ENCODE measurements at regions not wholly inside any gene's neighbourhood (a gene's known extent, or its start where the extent isn't known, plus 50 kb on each side); places are given as distances from the start of the nearest gene placed in this dataset.

DNA sequence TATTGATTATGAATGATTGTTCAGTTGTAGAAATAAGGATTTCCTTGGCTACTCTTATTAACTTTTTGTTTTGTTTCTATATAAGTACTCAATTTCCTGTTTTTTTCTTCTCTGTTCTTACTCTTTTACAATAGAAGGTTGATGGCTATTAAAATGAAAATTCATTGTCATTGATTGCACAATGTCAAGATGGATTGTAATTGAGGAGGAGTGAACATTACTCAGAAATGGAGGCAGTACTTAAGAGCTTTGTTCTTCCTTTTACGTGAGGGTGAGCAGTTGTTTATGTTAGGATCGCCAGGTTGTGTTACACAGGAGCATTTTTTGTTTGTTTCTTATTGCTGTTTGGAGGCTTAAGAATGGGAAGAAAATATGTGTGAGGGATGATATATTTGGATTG lies 2062.4 kb downstream of the ARAP2 start:
- intact Hi-C loops (cut with DNase I; ENCODE audit: low total_unique reads), result no loop called here
- Histone ChIP-seq H3K27me3 (no peaks in the 10 kb centered on the region), H3K36me3 (no peaks in the 10 kb centered on the region), H3K9me3 (peaks cover 0 to 1% of the 10 kb centered on the region in 2 donors), H3K27ac (no peak overlapping the region), H3K4me3 (no peak overlapping the region), H3K4me1 (no peaks in the 10 kb centered on the region)
- TF ChIP-seq POLR2A (IDR thresholded peaks at IDR 0.05), result no peak
- no peak for TF ChIP-seq POLR2AphosphoS5 (IDR thresholded peaks at IDR 0.05)
- TF ChIP-seq, protein P1, sequence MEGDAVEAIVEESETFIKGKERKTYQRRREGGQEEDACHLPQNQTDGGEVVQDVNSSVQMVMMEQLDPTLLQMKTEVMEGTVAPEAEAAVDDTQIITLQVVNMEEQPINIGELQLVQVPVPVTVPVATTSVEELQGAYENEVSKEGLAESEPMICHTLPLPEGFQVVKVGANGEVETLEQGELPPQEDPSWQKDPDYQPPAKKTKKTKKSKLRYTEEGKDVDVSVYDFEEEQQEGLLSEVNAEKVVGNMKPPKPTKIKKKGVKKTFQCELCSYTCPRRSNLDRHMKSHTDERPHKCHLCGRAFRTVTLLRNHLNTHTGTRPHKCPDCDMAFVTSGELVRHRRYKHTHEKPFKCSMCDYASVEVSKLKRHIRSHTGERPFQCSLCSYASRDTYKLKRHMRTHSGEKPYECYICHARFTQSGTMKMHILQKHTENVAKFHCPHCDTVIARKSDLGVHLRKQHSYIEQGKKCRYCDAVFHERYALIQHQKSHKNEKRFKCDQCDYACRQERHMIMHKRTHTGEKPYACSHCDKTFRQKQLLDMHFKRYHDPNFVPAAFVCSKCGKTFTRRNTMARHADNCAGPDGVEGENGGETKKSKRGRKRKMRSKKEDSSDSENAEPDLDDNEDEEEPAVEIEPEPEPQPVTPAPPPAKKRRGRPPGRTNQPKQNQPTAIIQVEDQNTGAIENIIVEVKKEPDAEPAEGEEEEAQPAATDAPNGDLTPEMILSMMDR (IDR thresholded peaks at IDR 0.05), result no peak
- DNase-seq (ENCODE audit: low spot score in 2 of 2), result no peak

DNA sequence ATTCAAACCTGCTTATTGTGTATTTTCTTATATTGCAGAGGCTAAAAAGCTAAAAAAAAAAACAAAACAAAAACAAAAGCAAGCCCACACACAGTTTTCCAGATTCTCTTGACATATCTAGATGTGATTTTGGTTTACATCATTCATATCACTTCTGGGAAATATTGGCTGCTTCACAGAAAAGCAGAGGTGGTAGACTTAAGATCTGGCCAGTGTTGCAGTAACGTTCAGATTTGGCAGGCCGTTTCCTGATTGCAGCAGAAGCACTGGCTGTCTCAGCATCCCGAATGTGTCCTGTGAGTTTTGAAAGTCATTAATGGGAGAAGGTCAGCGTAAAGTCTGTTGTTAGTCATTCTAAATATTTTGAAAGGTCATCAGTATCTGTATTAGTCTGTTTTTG lies 2062.0 kb downstream of the ARAP2 start:
- no peak overlapping the region for H3K27ac ChIP-seq
- no peak for DNase-seq (ENCODE audit: low spot score in 2 of 2)
- H3K36me3 ChIP-seq, result no peaks in the 10 kb centered on the region
- TF ChIP-seq POLR2AphosphoS5 (IDR thresholded peaks at IDR 0.05), result no peak
- TF ChIP-seq, protein P1 (IDR thresholded peaks at IDR 0.05), result no peak
- no peak for TF ChIP-seq POLR2A (IDR thresholded peaks at IDR 0.05)
- H3K4me3 ChIP-seq, result no peak overlapping the region
- no peaks in the 10 kb centered on the region for H3K27me3 ChIP-seq
- H3K4me1 ChIP-seq, result no peaks in the 10 kb centered on the region
- no peaks in the 10 kb centered on the region for H3K9me3 ChIP-seq
- intact Hi-C loops (cut with DNase I; ENCODE audit: low total_unique reads), result no loop called here

DNA sequence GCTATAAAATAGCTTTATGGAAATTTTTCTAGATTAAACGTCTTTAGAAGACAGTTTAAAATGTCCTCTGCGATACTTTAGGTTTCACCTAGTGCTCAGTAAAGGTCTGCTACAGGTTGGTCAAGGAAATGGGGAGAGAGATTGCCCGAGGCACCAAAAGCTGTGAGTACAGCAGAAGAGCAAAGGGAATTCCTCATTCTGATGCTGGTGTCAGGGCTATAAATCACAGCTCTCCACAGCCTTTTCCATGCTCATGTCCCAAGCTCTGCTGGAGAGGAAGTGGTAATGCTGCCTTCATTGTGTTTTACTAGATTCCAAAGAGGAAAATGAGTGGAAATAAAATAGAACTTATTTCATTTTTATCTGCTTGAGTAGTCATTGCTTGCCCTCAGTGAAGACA lies 2060.4 kb downstream of the ARAP2 start:
- DNase-seq (ENCODE audit: low spot score in 2 of 2), result no peak
- no peaks in the 10 kb centered on the region for H3K4me1 ChIP-seq
- no peaks in the 10 kb centered on the region for H3K27me3 ChIP-seq
- intact Hi-C loops (cut with DNase I; ENCODE audit: low total_unique reads), result no loop called here
- no peaks in the 10 kb centered on the region for H3K36me3 ChIP-seq
- no peaks in the 10 kb centered on the region for H3K9me3 ChIP-seq
- no peak overlapping the region for H3K27ac ChIP-seq
- H3K4me3 ChIP-seq, result no peak overlapping the region
- TF ChIP-seq, protein P1 (IDR thresholded peaks at IDR 0.05), result no peak
- TF ChIP-seq POLR2AphosphoS5 (IDR thresholded peaks at IDR 0.05) (no peak), POLR2A (IDR thresholded peaks at IDR 0.05) (no peak)

DNA sequence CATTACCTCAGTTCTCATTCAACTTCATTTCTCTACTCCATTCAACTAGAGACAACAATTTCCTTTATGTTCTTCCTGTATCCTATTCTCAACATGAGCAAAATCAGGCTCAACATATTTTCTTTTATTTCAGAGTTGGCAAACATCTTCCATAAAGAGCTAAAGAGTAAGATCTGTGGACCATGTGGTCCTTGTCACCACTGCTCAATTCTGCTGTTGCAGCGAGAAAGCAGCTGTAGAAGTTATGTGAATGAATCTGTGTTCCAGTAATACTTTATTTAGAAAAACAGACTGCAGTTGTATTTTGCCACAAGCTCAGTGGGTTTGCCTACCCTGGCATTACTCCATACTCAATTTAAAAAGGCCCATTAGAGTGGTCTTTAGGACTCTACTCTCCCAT lies 2057.3 kb downstream of the ARAP2 start:
- intact Hi-C loops (cut with DNase I; ENCODE audit: low total_unique reads), result no loop called here
- Histone ChIP-seq H3K36me3 (no peaks in the 10 kb centered on the region), H3K9me3 (peaks cover 0 to 7% of the 10 kb centered on the region in 2 donors), H3K27me3 (no peaks in the 10 kb centered on the region), H3K4me1 (no peaks in the 10 kb centered on the region), H3K27ac (no peak overlapping the region), H3K4me3 (no peak overlapping the region)
- no peak for DNase-seq (ENCODE audit: low spot score in 2 of 2)
- TF ChIP-seq POLR2AphosphoS5 (IDR thresholded peaks at IDR 0.05), result no peak
- no peak for TF ChIP-seq POLR2A (IDR thresholded peaks at IDR 0.05)
- TF ChIP-seq, protein P1 (IDR thresholded peaks at IDR 0.05), result no peak

DNA sequence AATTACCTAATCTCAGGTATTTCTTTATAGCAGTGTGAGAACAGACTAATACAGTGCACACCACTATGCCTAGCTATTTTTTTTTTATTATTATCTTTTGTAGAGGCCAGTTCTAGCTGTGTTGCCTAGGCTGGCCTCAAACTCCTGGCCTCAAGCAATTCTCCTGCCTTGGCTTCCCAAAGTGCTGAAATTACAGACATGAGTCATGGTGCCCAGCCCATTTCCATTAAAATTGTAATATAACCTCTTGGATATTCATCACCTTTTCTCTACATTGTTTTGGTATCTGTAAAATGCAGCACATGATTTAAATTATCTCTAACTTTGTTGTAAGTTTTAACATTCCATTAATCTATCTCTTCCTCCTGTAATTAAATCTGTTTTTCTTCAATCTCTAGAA lies 2052.9 kb downstream of the ARAP2 start:
- DNase-seq (ENCODE audit: low spot score in 2 of 2), result no peak
- Histone ChIP-seq H3K27ac (no peak overlapping the region), H3K4me3 (no peak overlapping the region), H3K27me3 (no peaks in the 10 kb centered on the region), H3K36me3 (no peaks in the 10 kb centered on the region), H3K9me3 (peaks cover 0 to 7% of the 10 kb centered on the region in 2 donors), H3K4me1 (no peaks in the 10 kb centered on the region)
- intact Hi-C loops (cut with DNase I; ENCODE audit: low total_unique reads), result loop anchor here (5.0 kb wide), 1 partner anchor 531 kb away; no protein-coding TSS in a partner anchor
- TF ChIP-seq, protein P1 (IDR thresholded peaks at IDR 0.05), result no peak
- TF ChIP-seq POLR2A (IDR thresholded peaks at IDR 0.05) (no peak), POLR2AphosphoS5 (IDR thresholded peaks at IDR 0.05) (no peak)
